Brain microvascular endothelial cell (primary cell): ENCODE measurements at regions not wholly inside any gene's neighbourhood (a gene's known extent, or its start where the extent isn't known, plus 50 kb on each side); places are given as distances from the start of the nearest gene placed in this dataset.

ENCODE experiments used
- DNase-seq: peaks from one replicate; pipeline ENCODE4 v3.0.0-alpha.2; 2020
- H3K27ac ChIP-seq: fragments of 250-450 bp; sonication (Bioruptor Pico); 2 replicates; pipeline ENCODE4 v1.5.1; 2020; ENCODE audit warnings: mild to moderate bottlenecking, moderate library complexity
- H3K27me3 ChIP-seq: fragments of 250-450 bp; sonication (Bioruptor Pico); replicated peaks from 2 replicates; pipeline ENCODE4 v1.5.1; 2020; ENCODE audit warnings: mild to moderate bottlenecking
- H3K36me3 ChIP-seq: fragments of 250-450 bp; sonication (Bioruptor Pico); replicated peaks from 2 replicates; pipeline ENCODE4 v1.5.1; 2020; ENCODE audit warnings: mild to moderate bottlenecking
- H3K4me3 ChIP-seq: 2 replicates; pipeline ENCODE4 v1.5.1; 2011; ENCODE audit warnings: low read depth, mild to moderate bottlenecking, control low read depth, low read length, moderate library complexity
- CTCF ChIP-seq: IDR thresholded peaks from 2 replicates; pipeline ENCODE4 v1.5.1; 2011; ENCODE audit warnings: low read depth, mild to moderate bottlenecking, moderate library complexity, low read length, control low read depth, inconsistent platforms; ENCODE audit errors: missing control alignments
- in situ Hi-C: cut with HindIII; loops from 2 replicates; pipeline ENCODE4 v1.10.0; 2017; ENCODE audit warnings: low sequenced_read_pairs, low pct_ligation_motif_present

- peak; percentile 83 for DNase-seq
- in situ Hi-C loops = no loop called here
- TF ChIP-seq CTCF = no peak
- H3K27ac ChIP-seq = peak overlapping the region; percentile 68
- peak overlapping the region; percentile 61 for H3K4me3 ChIP-seq
- no peaks in the 10 kb centered on the region for H3K27me3 ChIP-seq
- H3K36me3 ChIP-seq = no peaks in the 10 kb centered on the region
Observed at GRCh38 chr12:91381309-91381804, 198.7 kb upstream of the DCN start.

- TF ChIP-seq CTCF = no peak
- no peak for DNase-seq
- H3K36me3 ChIP-seq = no peaks in the 10 kb centered on the region
- no peaks in the 10 kb centered on the region for H3K27me3 ChIP-seq
- no peak overlapping the region for H3K4me3 ChIP-seq
- in situ Hi-C loops = no loop called here
- no peak overlapping the region for H3K27ac ChIP-seq
Observed at GRCh38 chr12:91380631-91381030, 198.0 kb upstream of the DCN start.

GRCh38 chr12:91379051-91379775, 196.6 kb upstream of the DCN start:
- Histone ChIP-seq H3K27ac (no peak overlapping the region), H3K36me3 (no peaks in the 10 kb centered on the region), H3K27me3 (no peaks in the 10 kb centered on the region), H3K4me3 (no peak overlapping the region)
- no peak for TF ChIP-seq CTCF
- in situ Hi-C loops = no loop called here
- no peak for DNase-seq

GRCh38 chr12:91377436-91377835, 194.8 kb upstream of the DCN start:
- TF ChIP-seq CTCF = no peak
- H3K36me3 ChIP-seq = no peaks in the 10 kb centered on the region
- H3K27me3 ChIP-seq = no peaks in the 10 kb centered on the region
- in situ Hi-C loops = no loop called here
- no peak overlapping the region for H3K27ac ChIP-seq
- DNase-seq = no peak
- H3K4me3 ChIP-seq = no peak overlapping the region

- Histone ChIP-seq H3K36me3 (no peaks in the 10 kb centered on the region), H3K27ac (no peak overlapping the region), H3K27me3 (no peaks in the 10 kb centered on the region), H3K4me3 (no peak overlapping the region)
- in situ Hi-C loops = no loop called here
- no peak for TF ChIP-seq CTCF
- DNase-seq = no peak
Observed at GRCh38 chr12:91373086-91373485, 190.5 kb upstream of the DCN start.
